Neuronal stem cell (in vitro differentiated cells): ENCODE measurements at regions not wholly inside any gene's neighbourhood (a gene's known extent, or its start where the extent isn't known, plus 50 kb on each side); places are given as distances from the start of the nearest gene placed in this dataset.

Experiments used
- DNase-seq: peaks from one replicate; pipeline ENCODE4 v3.0.0-alpha.2; 2013; ENCODE audit warnings: low spot score
- H2AFZ ChIP-seq: one replicate; pipeline ENCODE4 v1.6.1; 2013; ENCODE audit warnings: mild to moderate bottlenecking, low read length, inconsistent platforms
- H2AK5ac ChIP-seq: 2 replicates; pipeline ENCODE4 v1.6.1; 2013; ENCODE audit warnings: low read depth, mild to moderate bottlenecking, inconsistent platforms, low read length, moderate library complexity, mixed read lengths
- H2BK120ac ChIP-seq: 2 replicates; pipeline ENCODE4 v1.6.1; 2013; ENCODE audit warnings: low read depth, mild to moderate bottlenecking, inconsistent platforms, low read length, moderate library complexity, mixed read lengths
- H2BK12ac ChIP-seq: one replicate; pipeline ENCODE4 v1.6.1; 2013; ENCODE audit warnings: low read length, inconsistent platforms
- H2BK15ac ChIP-seq: 2 replicates; pipeline ENCODE4 v1.6.1; 2013; ENCODE audit warnings: mild to moderate bottlenecking, low read length, inconsistent platforms, mixed read lengths
- H2BK5ac ChIP-seq: one replicate; pipeline ENCODE4 v1.6.1; 2013; ENCODE audit warnings: inconsistent platforms, mild to moderate bottlenecking, low read length, moderate library complexity
- H3K14ac ChIP-seq: one replicate; pipeline ENCODE4 v1.6.1; 2013; ENCODE audit warnings: low read length, inconsistent platforms
- H3K18ac ChIP-seq: 2 replicates; pipeline ENCODE4 v1.6.1; 2013; ENCODE audit warnings: low read length, inconsistent platforms
- H3K23ac ChIP-seq: 2 replicates; pipeline ENCODE4 v1.6.1; 2013; ENCODE audit warnings: low read depth, mild to moderate bottlenecking, mixed read lengths, low read length, inconsistent platforms; ENCODE audit not compliant: poor library complexity
- H3K27ac ChIP-seq: replicated peaks from 3 replicates; pipeline ENCODE4 v1.5.1; 2013; ENCODE audit warnings: low read length, inconsistent platforms
- H3K27me3 ChIP-seq, 3 experiments: 2 replicates each; pipeline ENCODE4 v1.6.1; 2013; ENCODE audit warnings: low read length in 3 of 3, mild to moderate bottlenecking in 2 of 3, inconsistent platforms in 1 of 3, low read depth in 1 of 3, mixed read lengths in 1 of 3, moderate library complexity in 1 of 3; ENCODE audit not compliant: control insufficient read depth in 3 of 3, insufficient read depth in 3 of 3
- H3K36me3 ChIP-seq, 2 donors: replicated peaks in 1 of 2; 2 replicates each; pipeline ENCODE4 v1.6.1; 2013; ENCODE audit warnings: low read length in 2 of 2; ENCODE audit not compliant: control insufficient read depth in 2 of 2, insufficient read depth in 2 of 2
- H3K4ac ChIP-seq: 2 replicates; pipeline ENCODE4 v1.6.1; 2013; ENCODE audit warnings: inconsistent platforms, mild to moderate bottlenecking, low read length, moderate library complexity
- H3K4me1 ChIP-seq, 2 donors: 1 replicate in 1 of 2; 2 replicates in 1 of 2; pipeline ENCODE4 v1.6.1; 2013; ENCODE audit warnings: low read length in 2 of 2, low read depth in 1 of 2; ENCODE audit not compliant: control insufficient read depth in 2 of 2, insufficient read depth in 1 of 2
- H3K4me2 ChIP-seq: one replicate; pipeline ENCODE4 v1.6.1; 2013; ENCODE audit warnings: mild to moderate bottlenecking, low read length, inconsistent platforms; ENCODE audit not compliant: insufficient read depth, poor library complexity, severe bottlenecking
- H3K4me3 ChIP-seq, 2 donors: 2 replicates each; pipeline ENCODE4 v1.5.1; 2013; ENCODE audit warnings: low read length in 2 of 2, mild to moderate bottlenecking in 2 of 2, inconsistent platforms in 1 of 2, moderate library complexity in 1 of 2
- H3K79me1 ChIP-seq: one replicate; pipeline ENCODE4 v1.6.1; 2013; ENCODE audit warnings: low read depth, mild to moderate bottlenecking, inconsistent platforms, low read length, moderate library complexity
- H3K9ac ChIP-seq: one replicate; pipeline ENCODE4 v1.6.1; 2013; ENCODE audit warnings: mild to moderate bottlenecking, low read depth, low read length, inconsistent platforms; ENCODE audit not compliant: poor library complexity
- H3K9me3 ChIP-seq, 2 donors: replicated peaks in 1 of 2; 2 replicates each; pipeline versions ENCODE3 to v1.6.1; 2013; ENCODE audit warnings: low read length in 2 of 2, mild to moderate bottlenecking in 2 of 2, inconsistent platforms in 1 of 2, low read depth in 1 of 2, mixed read lengths in 1 of 2, moderate library complexity in 1 of 2; ENCODE audit not compliant: control insufficient read depth in 2 of 2, insufficient read depth in 1 of 2
- H4K8ac ChIP-seq: one replicate; pipeline ENCODE4 v1.6.1; 2013; ENCODE audit warnings: low read depth, mild to moderate bottlenecking, inconsistent platforms, low read length, moderate library complexity
- H4K91ac ChIP-seq: one replicate; pipeline ENCODE4 v1.6.1; 2013; ENCODE audit warnings: low read length, low read depth, mild to moderate bottlenecking, inconsistent platforms; ENCODE audit not compliant: poor library complexity
- WGBS, 2 donors: extraction: QIAGEN DNeasy Blood & Tissue Kit; methylation state at CpG; one replicate each; pipeline ENCODE4 v1.1.7; 2013; ENCODE audit warnings: missing lambda C conversion rate in 2 of 2, mixed read lengths in 1 of 2; ENCODE audit not compliant: insufficient read length in 2 of 2, insufficient replicate concordance in 1 of 2; ENCODE audit errors: extremely low coverage in 2 of 2; 5-methylcytosine and 5-hydroxymethylcytosine counted together

GRCh38 chr1:230540421-230541155, 101.7 kb upstream of the COG2 start:
- Histone ChIP-seq H3K4me3 (no peak overlapping the region), H4K8ac (no peak overlapping the region), H3K27me3 (no peaks in the 10 kb centered on the region), H3K36me3 (no peaks in the 10 kb centered on the region), H3K23ac (no peak overlapping the region), H3K4me2 (no peak overlapping the region), H2AFZ (no peak overlapping the region), H3K79me1 (no peaks in the 10 kb centered on the region), H3K4ac (no peak overlapping the region), H3K18ac (no peak overlapping the region), H2BK15ac (no peak overlapping the region), H2BK12ac (no peak overlapping the region), H2AK5ac (no peak overlapping the region), H3K9ac (no peak overlapping the region), H3K14ac (no peak overlapping the region), H2BK5ac (no peak overlapping the region), H3K4me1 (peaks cover 2 to 3% of the 10 kb centered on the region in 2 donors), H3K27ac (no peak overlapping the region), H2BK120ac (no peak overlapping the region), H3K9me3 (peaks cover 0 to 2% of the 10 kb centered on the region in 2 donors), H4K91ac (no peak overlapping the region)
- WGBS, 2 donors, result no CpG with 5 or more reads among the region's 6 CpGs
- no peak for DNase-seq

GRCh38 chr1:230537456-230537855, 104.8 kb upstream of the COG2 start:
- no peak overlapping the region for H2AK5ac ChIP-seq
- no peak for DNase-seq
- no CpG with 5 or more reads among the region's 9 CpGs for WGBS, 2 donors

GRCh38 chr1:230536641-230537155, 105.6 kb upstream of the COG2 start:
- H2AK5ac ChIP-seq, result no peak overlapping the region
- H2BK12ac ChIP-seq, result no peak overlapping the region
- no peak overlapping the region for H4K8ac ChIP-seq
- no peak overlapping the region for H4K91ac ChIP-seq
- H3K23ac ChIP-seq, result no peak overlapping the region
- no peak overlapping the region for H3K27ac ChIP-seq
- no peak overlapping the region for H2BK5ac ChIP-seq
- no peak overlapping the region for H2BK120ac ChIP-seq
- no peak overlapping the region for H2AFZ ChIP-seq
- H3K4me2 ChIP-seq, result no peak overlapping the region
- no peak overlapping the region for H3K18ac ChIP-seq
- H3K9me3 ChIP-seq, result peaks cover 0 to 6% of the 10 kb centered on the region in 2 donors
- H2BK15ac ChIP-seq, result no peak overlapping the region
- H3K4ac ChIP-seq, result no peak overlapping the region
- H3K36me3 ChIP-seq, result no peaks in the 10 kb centered on the region
- no CpG with 5 or more reads among the region's 1 CpG for WGBS, 2 donors
- no peak overlapping the region for H3K9ac ChIP-seq
- no peaks in the 10 kb centered on the region for H3K79me1 ChIP-seq
- no peak overlapping the region for H3K14ac ChIP-seq
- H3K4me1 ChIP-seq, result peaks cover 0 to 2% of the 10 kb centered on the region in 2 donors
- H3K27me3 ChIP-seq, result no peaks in the 10 kb centered on the region
- DNase-seq, result no peak
- H3K4me3 ChIP-seq, result no peak overlapping the region

More at GRCh38 chr1:230537456-230537855, 104.8 kb upstream of the COG2 start:
- peaks cover 0 to 3% of the 10 kb centered on the region in 2 donors for H3K4me1 ChIP-seq
- no peak overlapping the region for H3K14ac ChIP-seq
- H2BK5ac ChIP-seq, result no peak overlapping the region
- no peaks in the 10 kb centered on the region for H3K36me3 ChIP-seq
- no peak overlapping the region for H4K91ac ChIP-seq
- no peaks in the 10 kb centered on the region for H3K27me3 ChIP-seq
- H3K23ac ChIP-seq, result no peak overlapping the region
- no peak overlapping the region for H3K27ac ChIP-seq
- no peak overlapping the region for H3K9ac ChIP-seq
- no peak overlapping the region for H3K4me2 ChIP-seq
- H2AFZ ChIP-seq, result no peak overlapping the region
- H4K8ac ChIP-seq, result no peak overlapping the region
- no peak overlapping the region for H2BK15ac ChIP-seq
- no peak overlapping the region for H3K4ac ChIP-seq
- H2BK120ac ChIP-seq, result no peak overlapping the region
- H3K79me1 ChIP-seq, result no peaks in the 10 kb centered on the region
- no peak overlapping the region for H2BK12ac ChIP-seq
- no peak overlapping the region for H3K4me3 ChIP-seq
- peaks cover 2 to 6% of the 10 kb centered on the region in 2 donors for H3K9me3 ChIP-seq
- H3K18ac ChIP-seq, result no peak overlapping the region

DNA sequence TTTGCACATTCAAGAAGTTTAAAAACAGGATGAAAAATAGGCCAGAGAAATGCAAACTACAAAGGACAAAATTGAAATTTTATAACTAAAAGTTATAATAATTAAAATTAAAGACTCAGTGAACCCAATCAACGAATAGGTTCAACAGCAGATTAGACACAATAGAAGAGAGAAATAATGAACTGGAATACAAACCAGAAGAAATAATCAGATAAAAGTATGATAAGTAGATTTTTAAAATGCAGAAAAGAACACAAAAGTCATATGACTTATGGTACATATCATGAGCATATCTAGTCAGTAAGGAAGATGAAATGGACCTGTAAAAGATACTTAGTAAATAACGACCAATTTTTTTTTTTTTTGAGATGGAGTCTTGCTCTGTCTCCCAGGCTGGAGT, 108.1 kb upstream of the COG2 start:
- no peak overlapping the region for H3K18ac ChIP-seq
- H2BK12ac ChIP-seq, result no peak overlapping the region
- DNase-seq, result no peak
- no peak overlapping the region for H2BK5ac ChIP-seq
- H2AFZ ChIP-seq, result no peak overlapping the region
- WGBS, 2 donors, result no CpG with 5 or more reads among the region's 2 CpGs
- H2BK120ac ChIP-seq, result no peak overlapping the region
- no peak overlapping the region for H2AK5ac ChIP-seq
- H3K14ac ChIP-seq, result no peak overlapping the region
- no peaks in the 10 kb centered on the region for H3K4me1 ChIP-seq
- no peaks in the 10 kb centered on the region for H3K27me3 ChIP-seq
- no peak overlapping the region for H3K4me2 ChIP-seq
- no peak overlapping the region for H3K27ac ChIP-seq
- H3K9ac ChIP-seq, result no peak overlapping the region
- no peaks in the 10 kb centered on the region for H3K36me3 ChIP-seq
- no peak overlapping the region for H4K91ac ChIP-seq
- peaks cover 0 to 6% of the 10 kb centered on the region in 2 donors for H3K9me3 ChIP-seq
- no peak overlapping the region for H4K8ac ChIP-seq
- H3K4me3 ChIP-seq, result no peak overlapping the region
- no peaks in the 10 kb centered on the region for H3K79me1 ChIP-seq
- H3K4ac ChIP-seq, result no peak overlapping the region
- no peak overlapping the region for H2BK15ac ChIP-seq
- no peak overlapping the region for H3K23ac ChIP-seq
